ENCODE measurements at regions not wholly inside any gene's neighbourhood (a gene's known extent, or its start where the extent isn't known, plus 50 kb on each side); places are given as distances from the start of the nearest gene placed in this dataset.

GRCh38 chr5:56309262-56309826 is 76.2 kb upstream of the ANKRD55 start:
- no peaks in the 10 kb centered on the region for H3K9me3 ChIP-seq
- H3K27me3 ChIP-seq: no peaks in the 10 kb centered on the region
- no peak for TF ChIP-seq CTCF (IDR thresholded peaks at IDR 0.05)
- H3K27ac ChIP-seq: no peak overlapping the region
- H3K36me3 ChIP-seq: no peaks in the 10 kb centered on the region
- no peak overlapping the region for H3K4me3 ChIP-seq (ENCODE audit: low read depth in 1 of 2, low read length in 1 of 2)
- H3K4me1 ChIP-seq (ENCODE audit: control insufficient read depth in 1 of 2, insufficient read depth in 1 of 2, low read depth in 1 of 2, low read length in 1 of 2): no peaks in the 10 kb centered on the region

- Histone ChIP-seq H3K9me3 (no peaks in the 10 kb centered on the region), H3K4me3 (ENCODE audit: low read depth in 1 of 2, low read length in 1 of 2) (no peak overlapping the region), H3K36me3 (no peaks in the 10 kb centered on the region), H3K4me1 (ENCODE audit: control insufficient read depth in 1 of 2, insufficient read depth in 1 of 2, low read depth in 1 of 2, low read length in 1 of 2) (no peaks in the 10 kb centered on the region), H3K27me3 (no peaks in the 10 kb centered on the region), H3K27ac (no peak overlapping the region)
- TF ChIP-seq CTCF (IDR thresholded peaks at IDR 0.05): no peak
Observed at GRCh38 chr5:56307714-56308333, 74.7 kb upstream of the ANKRD55 start.

DNA sequence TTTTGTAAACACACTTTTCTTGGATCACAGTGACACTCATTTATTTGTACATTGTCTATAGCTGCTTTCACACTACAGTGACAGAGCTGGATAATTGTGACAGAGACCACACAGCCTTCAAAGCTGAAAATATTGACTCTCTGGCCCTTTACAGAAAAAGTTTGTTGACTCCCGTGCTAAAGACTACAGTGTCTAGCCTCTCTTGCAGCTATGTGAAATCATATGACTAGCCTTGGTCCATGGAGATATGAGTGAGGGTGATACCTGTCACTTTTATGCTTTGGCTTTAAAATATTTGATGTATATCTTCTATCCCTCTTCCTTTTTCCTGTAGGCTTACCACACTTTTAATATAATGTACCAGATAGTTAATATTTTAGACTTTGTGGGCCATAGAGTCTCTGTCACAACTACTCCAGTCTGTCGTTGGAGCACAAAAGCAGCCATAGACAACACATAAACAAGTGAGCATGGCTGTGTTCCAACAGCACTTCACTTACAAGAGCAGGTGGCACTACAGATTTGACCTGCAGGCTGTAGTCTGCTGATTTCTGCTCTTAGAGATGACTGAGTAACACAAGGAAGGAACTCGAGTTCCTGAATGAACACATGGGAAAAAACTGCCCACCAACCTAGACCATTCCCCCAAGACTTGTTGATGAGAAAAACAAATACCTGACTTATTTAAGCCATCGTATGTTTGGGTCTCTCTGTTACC is 73.5 kb upstream of the ANKRD55 start:
- Histone ChIP-seq H3K4me3 (ENCODE audit: low read depth in 1 of 2, low read length in 1 of 2) (no peak overlapping the region), H3K27ac (no peak overlapping the region), H3K27me3 (no peaks in the 10 kb centered on the region), H3K9me3 (no peaks in the 10 kb centered on the region), H3K4me1 (ENCODE audit: control insufficient read depth in 1 of 2, insufficient read depth in 1 of 2, low read depth in 1 of 2, low read length in 1 of 2) (no peaks in the 10 kb centered on the region), H3K36me3 (no peaks in the 10 kb centered on the region)
- no peak for TF ChIP-seq CTCF (IDR thresholded peaks at IDR 0.05)

DNA sequence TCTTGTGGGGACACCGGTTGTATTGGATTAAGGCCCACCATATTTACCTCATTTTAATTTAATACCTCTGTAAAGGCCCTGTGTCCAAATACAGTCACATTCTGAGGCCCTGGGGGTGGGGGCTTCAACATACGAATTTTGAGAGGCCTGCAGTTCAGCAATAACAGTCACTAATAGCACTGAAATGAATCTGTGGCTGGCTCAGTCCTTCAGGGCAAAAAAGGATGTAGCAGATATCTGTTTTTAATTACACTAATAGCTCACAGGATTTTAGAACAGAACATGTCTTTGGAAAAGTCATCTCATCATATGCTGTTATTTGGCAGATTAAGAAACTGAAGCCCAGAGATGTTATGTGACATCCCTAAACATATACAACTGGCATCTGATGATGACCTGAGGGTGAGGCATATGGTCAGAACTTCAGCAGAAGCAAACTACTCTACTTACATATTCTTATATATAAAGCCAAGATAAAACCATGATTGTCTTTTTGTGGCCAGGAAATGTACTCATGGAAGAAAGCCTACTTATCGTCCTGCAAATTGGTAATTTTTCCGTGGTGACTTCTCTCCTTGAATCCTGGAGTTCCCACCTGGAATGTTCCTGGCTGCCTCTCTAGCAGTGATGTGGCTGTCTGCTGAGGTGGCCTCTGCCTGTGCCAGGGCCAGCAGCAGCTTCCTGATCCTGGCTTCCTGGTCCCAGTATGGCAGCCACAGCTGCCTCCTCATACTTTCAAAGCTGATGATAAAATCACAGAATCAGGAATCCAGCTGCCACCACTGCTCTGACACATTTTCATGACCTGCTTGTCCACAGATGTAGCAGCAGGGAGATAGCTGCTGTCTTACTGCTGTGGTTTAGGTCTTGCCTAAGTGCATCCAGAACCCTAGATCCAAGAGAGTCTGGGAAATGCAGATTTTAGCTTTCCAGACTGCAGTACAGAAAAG is 72.1 kb upstream of the ANKRD55 start:
- no peaks in the 10 kb centered on the region for H3K36me3 ChIP-seq
- no peaks in the 10 kb centered on the region for H3K27me3 ChIP-seq
- H3K9me3 ChIP-seq: no peaks in the 10 kb centered on the region
- H3K4me3 ChIP-seq (ENCODE audit: low read depth in 1 of 2, low read length in 1 of 2): no peak overlapping the region
- H3K27ac ChIP-seq: no peak overlapping the region
- TF ChIP-seq CTCF (IDR thresholded peaks at IDR 0.05): no peak
- no peaks in the 10 kb centered on the region for H3K4me1 ChIP-seq (ENCODE audit: control insufficient read depth in 1 of 2, insufficient read depth in 1 of 2, low read depth in 1 of 2, low read length in 1 of 2)

- TF ChIP-seq CTCF (IDR thresholded peaks at IDR 0.05): no peak
- H3K27me3 ChIP-seq: no peaks in the 10 kb centered on the region
- no peaks in the 10 kb centered on the region for H3K36me3 ChIP-seq
- no peak overlapping the region for H3K27ac ChIP-seq
- no peaks in the 10 kb centered on the region for H3K9me3 ChIP-seq
- no peaks in the 10 kb centered on the region for H3K4me1 ChIP-seq (ENCODE audit: control insufficient read depth in 1 of 2, insufficient read depth in 1 of 2, low read depth in 1 of 2, low read length in 1 of 2)
- H3K4me3 ChIP-seq (ENCODE audit: low read depth in 1 of 2, low read length in 1 of 2): no peak overlapping the region
Observed at GRCh38 chr5:56303511-56303910, 70.4 kb upstream of the ANKRD55 start.

Data from neutrophil (primary cell).